PC-3 (cell line): ENCODE measurements at regions not wholly inside any gene's neighbourhood (a gene's known extent, or its start where the extent isn't known, plus 50 kb on each side); places are given as distances from the start of the nearest gene placed in this dataset.

Experiments used
- CTCF ChIP-seq: fragments of 300-600 bp; sonication (generic); conservative IDR thresholded peaks from 2 replicates; pipeline ENCODE4 v1.5.1; 2017; ENCODE audit warnings: antibody characterized with exemption, low read depth, mild to moderate bottlenecking, low read length
- EZH2 ChIP-seq: fragments of 300-600 bp; sonication (generic); IDR thresholded peaks from one replicate; pipeline ENCODE4 v1.6.1; 2017; ENCODE audit warnings: antibody characterized with exemption, mild to moderate bottlenecking, low read length; ENCODE audit not compliant: unreplicated experiment
- EZH2phosphoT487 ChIP-seq: fragments of 300-600 bp; sonication (generic); IDR thresholded peaks from 2 replicates; pipeline ENCODE4 v1.6.1; 2018; ENCODE audit warnings: mild to moderate bottlenecking, antibody characterized with exemption, low read length, borderline replicate concordance

- TF ChIP-seq CTCF (no peak), EZH2 (no peak), EZH2phosphoT487 (no peak)
Measured at GRCh38 chr2:53513167-53513666, 254.4 kb upstream of the CHAC2 start.
